ENCODE measurements at regions not wholly inside any gene's neighbourhood (a gene's known extent, or its start where the extent isn't known, plus 50 kb on each side); places are given as distances from the start of the nearest gene placed in this dataset.

GRCh38 chr15:62218841-62219240, 53.8 kb upstream of the C2CD4B start:
- TF ChIP-seq, protein P1, sequence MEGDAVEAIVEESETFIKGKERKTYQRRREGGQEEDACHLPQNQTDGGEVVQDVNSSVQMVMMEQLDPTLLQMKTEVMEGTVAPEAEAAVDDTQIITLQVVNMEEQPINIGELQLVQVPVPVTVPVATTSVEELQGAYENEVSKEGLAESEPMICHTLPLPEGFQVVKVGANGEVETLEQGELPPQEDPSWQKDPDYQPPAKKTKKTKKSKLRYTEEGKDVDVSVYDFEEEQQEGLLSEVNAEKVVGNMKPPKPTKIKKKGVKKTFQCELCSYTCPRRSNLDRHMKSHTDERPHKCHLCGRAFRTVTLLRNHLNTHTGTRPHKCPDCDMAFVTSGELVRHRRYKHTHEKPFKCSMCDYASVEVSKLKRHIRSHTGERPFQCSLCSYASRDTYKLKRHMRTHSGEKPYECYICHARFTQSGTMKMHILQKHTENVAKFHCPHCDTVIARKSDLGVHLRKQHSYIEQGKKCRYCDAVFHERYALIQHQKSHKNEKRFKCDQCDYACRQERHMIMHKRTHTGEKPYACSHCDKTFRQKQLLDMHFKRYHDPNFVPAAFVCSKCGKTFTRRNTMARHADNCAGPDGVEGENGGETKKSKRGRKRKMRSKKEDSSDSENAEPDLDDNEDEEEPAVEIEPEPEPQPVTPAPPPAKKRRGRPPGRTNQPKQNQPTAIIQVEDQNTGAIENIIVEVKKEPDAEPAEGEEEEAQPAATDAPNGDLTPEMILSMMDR (conservative IDR thresholded peaks at IDR 0.05), result no peak
- TF ChIP-seq ZFX (IDR thresholded peaks at IDR 0.05), result no peak
